Loucy (cell line): ENCODE measurements at regions not wholly inside any gene's neighbourhood (a gene's known extent, or its start where the extent isn't known, plus 50 kb on each side); places are given as distances from the start of the nearest gene placed in this dataset.

Source experiments
- H2AFZ ChIP-seq: fragments of 200-600 bp; sonication (generic); 2 replicates; pipeline ENCODE4 v1.6.0; 2016; ENCODE audit warnings: antibody characterized with exemption, mild to moderate bottlenecking, low read length, moderate library complexity
- H3F3A ChIP-seq: fragments of 200-600 bp; 2 replicates; pipeline ENCODE4 v1.6.0; 2016; ENCODE audit warnings: antibody characterized with exemption, low read depth, mild to moderate bottlenecking
- H3K27me3 ChIP-seq: fragments of 200-600 bp; sonication (generic); 2 replicates; pipeline ENCODE4 v1.6.1; 2014; ENCODE audit warnings: low read length, mild to moderate bottlenecking; ENCODE audit not compliant: insufficient read depth, poor library complexity, severe bottlenecking
- H3K36me3 ChIP-seq: fragments of 200-600 bp; sonication (generic); 2 replicates; pipeline ENCODE4 v1.6.1; 2016; ENCODE audit warnings: low read length; ENCODE audit not compliant: insufficient read depth
- H3K4me1 ChIP-seq: fragments of 200-600 bp; sonication (generic); 2 replicates; pipeline ENCODE4 v1.5.1; 2014; ENCODE audit warnings: low read length, mild to moderate bottlenecking; ENCODE audit not compliant: insufficient read depth, poor library complexity, severe bottlenecking
- H3K4me2 ChIP-seq: fragments of 200-600 bp; sonication (generic); 2 replicates; pipeline ENCODE4 v1.6.0; 2014; ENCODE audit warnings: antibody characterized with exemption, low read length, low read depth, mild to moderate bottlenecking; ENCODE audit not compliant: poor library complexity, severe bottlenecking
- H3K4me3 ChIP-seq: fragments of 200-600 bp; sonication (generic); 2 replicates; pipeline ENCODE4 v1.5.1; 2014; ENCODE audit warnings: low read length, mild to moderate bottlenecking, mixed read lengths; ENCODE audit not compliant: poor library complexity, severe bottlenecking
- H3K79me2 ChIP-seq: fragments of 200-600 bp; sonication (generic); 2 replicates; pipeline ENCODE4 v1.6.1; 2014; ENCODE audit warnings: low read length; ENCODE audit not compliant: insufficient read depth
- H3K9ac ChIP-seq: fragments of 200-600 bp; sonication (generic); 2 replicates; pipeline ENCODE4 v1.6.0; 2014; ENCODE audit warnings: mild to moderate bottlenecking, low read depth, low read length, moderate library complexity; ENCODE audit not compliant: poor library complexity, severe bottlenecking
- H3K9me2 ChIP-seq: fragments of 200-600 bp; sonication (generic); replicated peaks from 2 replicates; pipeline ENCODE4 v1.6.1; 2016; ENCODE audit warnings: low read depth, low read length, mixed read lengths
- H3K9me3 ChIP-seq: fragments of 200-600 bp; sonication (generic); 2 replicates; pipeline ENCODE4 v1.6.1; 2014; ENCODE audit warnings: mild to moderate bottlenecking, antibody characterized with exemption, low read length, low read depth; ENCODE audit not compliant: insufficient read depth
- H4K20me1 ChIP-seq: fragments of 200-600 bp; sonication (generic); 2 replicates; pipeline ENCODE4 v1.6.0; 2014; ENCODE audit warnings: antibody characterized with exemption, low read length, mild to moderate bottlenecking; ENCODE audit not compliant: insufficient read depth, poor library complexity, severe bottlenecking
- EZH2phosphoT487 ChIP-seq: fragments of 200-600 bp; IDR thresholded peaks from 2 replicates; pipeline ENCODE4 v1.6.1; 2018; ENCODE audit warnings: antibody characterized with exemption, mild to moderate bottlenecking, moderate library complexity, borderline replicate concordance
- TF ChIP-seq, protein P1 (sequence below): fragments of 200-600 bp; sonication (generic); conservative IDR thresholded peaks from 2 replicates; pipeline ENCODE4 v1.5.1; 2014; ENCODE audit warnings: mild to moderate bottlenecking, antibody characterized with exemption, low read length

- Histone ChIP-seq H3K9me2 (no peaks in the 10 kb centered on the region), H3K9ac (no peak overlapping the region), H3K9me3 (peaks cover 4% of the 10 kb centered on the region; the same call in 1 of the 2 replicates), H2AFZ (no peak overlapping the region), H3K36me3 (no peaks in the 10 kb centered on the region), H3K27me3 (no peaks in the 10 kb centered on the region), H3K4me3 (no peak overlapping the region), H3K4me2 (no peak overlapping the region), H3K79me2 (no peaks in the 10 kb centered on the region), H4K20me1 (no peaks in the 10 kb centered on the region), H3F3A (no peaks in the 10 kb centered on the region), H3K4me1 (peaks cover 6% of the 10 kb centered on the region)
- TF ChIP-seq EZH2phosphoT487, result no peak
- TF ChIP-seq, protein P1, sequence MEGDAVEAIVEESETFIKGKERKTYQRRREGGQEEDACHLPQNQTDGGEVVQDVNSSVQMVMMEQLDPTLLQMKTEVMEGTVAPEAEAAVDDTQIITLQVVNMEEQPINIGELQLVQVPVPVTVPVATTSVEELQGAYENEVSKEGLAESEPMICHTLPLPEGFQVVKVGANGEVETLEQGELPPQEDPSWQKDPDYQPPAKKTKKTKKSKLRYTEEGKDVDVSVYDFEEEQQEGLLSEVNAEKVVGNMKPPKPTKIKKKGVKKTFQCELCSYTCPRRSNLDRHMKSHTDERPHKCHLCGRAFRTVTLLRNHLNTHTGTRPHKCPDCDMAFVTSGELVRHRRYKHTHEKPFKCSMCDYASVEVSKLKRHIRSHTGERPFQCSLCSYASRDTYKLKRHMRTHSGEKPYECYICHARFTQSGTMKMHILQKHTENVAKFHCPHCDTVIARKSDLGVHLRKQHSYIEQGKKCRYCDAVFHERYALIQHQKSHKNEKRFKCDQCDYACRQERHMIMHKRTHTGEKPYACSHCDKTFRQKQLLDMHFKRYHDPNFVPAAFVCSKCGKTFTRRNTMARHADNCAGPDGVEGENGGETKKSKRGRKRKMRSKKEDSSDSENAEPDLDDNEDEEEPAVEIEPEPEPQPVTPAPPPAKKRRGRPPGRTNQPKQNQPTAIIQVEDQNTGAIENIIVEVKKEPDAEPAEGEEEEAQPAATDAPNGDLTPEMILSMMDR, result no peak
These were observed 76.7 kb upstream of the LPP start for GRCh38 chr3:188077160-188077799.

DNA sequence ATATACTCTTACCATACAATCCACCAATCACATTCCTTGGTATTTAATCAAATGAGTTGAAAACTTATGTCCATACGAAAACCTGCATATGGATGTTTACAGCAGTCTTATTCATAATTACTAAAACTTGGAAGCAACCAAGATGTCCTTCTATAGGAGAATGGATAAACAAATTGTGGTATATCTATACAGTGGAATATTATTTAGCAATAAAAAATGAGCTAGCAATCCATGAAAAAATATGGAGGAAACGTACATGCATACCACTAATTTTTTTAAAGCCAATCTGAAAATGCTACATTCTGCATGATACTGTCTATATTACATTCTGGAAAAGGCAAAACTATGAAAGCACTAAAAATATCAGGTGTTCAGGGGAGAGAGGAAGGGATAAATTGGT is 73.9 kb upstream of the LPP start:
- no peaks in the 10 kb centered on the region for H4K20me1 ChIP-seq
- H3K9ac ChIP-seq, result no peak overlapping the region
- no peak overlapping the region for H3K4me2 ChIP-seq
- no peaks in the 10 kb centered on the region for H3K79me2 ChIP-seq
- no peaks in the 10 kb centered on the region for H3F3A ChIP-seq
- no peaks in the 10 kb centered on the region for H3K27me3 ChIP-seq
- no peaks in the 10 kb centered on the region for H3K9me2 ChIP-seq
- H3K9me3 ChIP-seq, result peaks cover 4% of the 10 kb centered on the region; the same call in 1 of the 2 replicates
- peaks cover 8% of the 10 kb centered on the region for H3K4me1 ChIP-seq
- H3K4me3 ChIP-seq, result no peak overlapping the region
- no peaks in the 10 kb centered on the region for H3K36me3 ChIP-seq
- TF ChIP-seq, protein P1, result no peak
- no peak overlapping the region for H2AFZ ChIP-seq

- Histone ChIP-seq H4K20me1 (no peaks in the 10 kb centered on the region), H3K4me2 (no peak overlapping the region), H3K4me3 (no peak overlapping the region), H3K4me1 (peaks cover 8% of the 10 kb centered on the region), H3K79me2 (no peaks in the 10 kb centered on the region), H3K27me3 (no peaks in the 10 kb centered on the region), H3K9ac (no peak overlapping the region), H3F3A (no peaks in the 10 kb centered on the region), H3K9me2 (no peaks in the 10 kb centered on the region), H2AFZ (no peak overlapping the region), H3K36me3 (no peaks in the 10 kb centered on the region), H3K9me3 (peaks cover 4% of the 10 kb centered on the region; the same call in 1 of the 2 replicates)
- TF ChIP-seq EZH2phosphoT487, result no peak
- TF ChIP-seq, protein P1, result no peak
These were observed 71.9 kb upstream of the LPP start for GRCh38 chr3:188082031-188082430.
